Activated T-helper 17 cell treated with anti-CD3 and anti-CD28 coated beads, Interleukin-2, amount 50 U/mL, for 72 hours (primary cell): ENCODE measurements at regions not wholly inside any gene's neighbourhood (a gene's known extent, or its start where the extent isn't known, plus 50 kb on each side); places are given as distances from the start of the nearest gene placed in this dataset.

ENCODE experiments used
- ATAC-seq: fragments of 150-1000 bp; cut with Tn5 transposase; replicated peaks from 2 replicates; pipeline ENCODE4 v1.10.0; 2021; ENCODE audit warnings: mild to moderate bottlenecking, moderate library complexity
- H3K27ac Mint-ChIP-seq: one replicate; pipeline ENCODE4 v1.8.0; 2022; ENCODE audit warnings: mixed read lengths
- H3K27me3 Mint-ChIP-seq: one replicate; pipeline ENCODE4 v1.8.0; 2022; ENCODE audit warnings: mixed read lengths
- H3K36me3 Mint-ChIP-seq: one replicate; pipeline ENCODE4 v1.8.0; 2022; ENCODE audit warnings: low read depth, mild to moderate bottlenecking, mixed read lengths
- H3K4me1 Mint-ChIP-seq: one replicate; pipeline ENCODE4 v1.8.0; 2022; ENCODE audit warnings: mixed read lengths
- H3K4me3 Mint-ChIP-seq: one replicate; pipeline ENCODE4 v1.8.0; 2022; ENCODE audit warnings: mild to moderate bottlenecking, mixed read lengths
- H3K9me3 Mint-ChIP-seq: one replicate; pipeline ENCODE4 v1.8.0; 2022; ENCODE audit warnings: mixed read lengths

DNA sequence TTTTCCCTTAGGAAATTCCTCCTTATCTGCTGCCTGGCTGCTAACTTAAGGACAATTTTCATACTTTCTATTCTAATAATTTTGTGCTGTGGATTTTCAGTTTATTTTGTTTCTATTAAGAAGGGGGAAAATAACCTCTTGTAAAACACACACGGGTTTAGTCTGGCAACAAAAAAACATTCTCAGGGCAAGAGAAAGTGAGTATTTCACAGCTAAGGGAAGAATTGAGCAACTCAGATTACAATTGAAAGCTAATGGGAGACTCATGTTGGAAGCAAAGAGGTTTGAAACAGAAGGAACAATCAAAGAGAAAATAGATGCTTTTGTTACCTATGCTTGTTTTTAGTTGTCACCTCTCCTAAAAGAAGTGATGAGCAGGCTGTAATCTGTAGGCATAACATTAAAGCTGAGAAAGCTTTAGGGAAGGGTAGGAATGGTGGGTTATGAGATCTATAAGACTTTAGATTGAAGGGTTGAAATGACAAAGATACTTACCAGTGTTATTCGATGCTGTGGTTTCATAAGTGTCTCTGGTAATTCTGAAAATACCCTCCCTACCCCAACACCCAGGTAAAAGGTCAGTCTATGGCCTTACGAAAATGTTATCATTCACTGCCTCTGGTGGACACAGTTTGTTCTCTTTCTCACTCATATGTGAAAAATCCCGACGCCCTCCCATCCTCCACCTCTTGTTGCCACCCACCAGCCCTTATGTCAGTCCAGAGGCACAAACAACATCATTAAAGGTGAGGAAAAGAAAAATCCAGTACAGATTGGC is 510.9 kb downstream of the TXNL1 start:
- Mint-ChIP-seq H3K36me3 (no peaks in the 10 kb centered on the region), H3K27me3 (peaks cover 5% of the 10 kb centered on the region), H3K27ac (no peak overlapping the region), H3K4me1 (no peaks in the 10 kb centered on the region), H3K4me3 (no peak overlapping the region), H3K9me3 (peaks cover 25% of the 10 kb centered on the region)
- no peak for ATAC-seq

DNA sequence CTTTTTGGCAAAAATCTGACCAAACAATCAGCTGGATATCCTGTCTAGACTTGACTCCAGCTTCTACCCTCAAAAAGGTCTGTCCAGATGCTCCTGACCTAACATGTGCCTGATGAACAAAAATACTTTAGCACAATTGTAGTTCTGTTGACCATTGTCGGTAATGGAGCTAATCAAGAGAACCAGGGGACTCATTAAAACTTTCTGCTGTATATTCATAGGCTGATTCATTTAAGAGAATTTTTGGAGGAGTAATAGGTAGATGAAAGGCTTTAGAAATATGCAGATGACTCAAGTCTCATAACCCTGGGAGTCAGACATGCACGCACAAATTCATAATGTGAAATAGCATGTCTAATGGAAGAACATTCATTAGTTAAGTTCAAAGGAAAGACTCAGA is 514.2 kb downstream of the TXNL1 start:
- no peaks in the 10 kb centered on the region for H3K4me1 Mint-ChIP-seq
- no peak for ATAC-seq

DNA sequence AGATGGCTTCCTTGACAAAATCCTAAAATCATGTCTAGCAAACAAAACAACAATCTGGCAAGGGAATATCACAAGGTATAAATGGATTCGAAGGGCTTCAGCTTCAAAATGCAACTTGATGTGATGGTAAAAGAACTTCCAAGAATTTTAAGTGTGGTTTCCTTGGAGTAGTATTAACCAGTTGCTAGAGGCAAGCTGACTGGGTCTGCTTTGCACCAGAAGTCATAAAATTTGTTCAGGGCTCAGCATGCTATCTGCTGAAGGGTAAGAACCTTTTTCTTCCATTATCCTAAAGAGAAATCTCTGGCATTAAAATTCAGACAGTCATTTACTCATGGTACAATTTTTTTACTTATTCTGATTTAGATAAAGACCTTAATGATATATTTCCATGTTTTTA is 516.7 kb downstream of the TXNL1 start:
- no peak for ATAC-seq

More for the DNA sequence above, 514.2 kb downstream of the TXNL1 start:
- Mint-ChIP-seq H3K4me3 (no peak overlapping the region), H3K36me3 (no peaks in the 10 kb centered on the region), H3K9me3 (peaks cover 17% of the 10 kb centered on the region), H3K27ac (no peak overlapping the region), H3K27me3 (peaks cover 5% of the 10 kb centered on the region)

DNA sequence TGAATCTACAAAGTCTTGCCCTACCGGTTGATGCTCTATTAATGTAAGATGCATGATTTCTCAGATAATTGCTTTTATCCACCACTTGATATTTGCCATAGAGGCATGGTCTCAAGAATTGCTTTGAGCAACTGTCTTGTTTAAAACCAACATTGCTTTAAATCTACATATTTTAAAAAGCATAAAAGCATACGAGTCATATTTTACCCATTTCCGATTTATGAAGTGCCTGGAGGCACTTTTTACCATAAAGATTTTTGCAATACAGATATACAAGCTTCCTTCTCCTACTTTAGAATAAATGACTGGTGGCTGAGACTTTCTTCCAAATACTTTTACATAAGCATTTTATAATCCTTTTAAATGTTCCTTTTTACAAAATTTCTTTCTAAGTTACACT is 517.6 kb downstream of the TXNL1 start:
- H3K4me1 Mint-ChIP-seq: no peaks in the 10 kb centered on the region
- no peaks in the 10 kb centered on the region for H3K36me3 Mint-ChIP-seq
- no peak overlapping the region for H3K4me3 Mint-ChIP-seq
- H3K27ac Mint-ChIP-seq: no peak overlapping the region
- ATAC-seq: no peak
- no peaks in the 10 kb centered on the region for H3K27me3 Mint-ChIP-seq
- peaks cover 7% of the 10 kb centered on the region for H3K9me3 Mint-ChIP-seq

More for the DNA sequence above, 516.7 kb downstream of the TXNL1 start:
- Mint-ChIP-seq H3K27me3 (peaks cover 4% of the 10 kb centered on the region), H3K27ac (no peak overlapping the region), H3K36me3 (no peaks in the 10 kb centered on the region), H3K4me3 (no peak overlapping the region), H3K9me3 (peaks cover 11% of the 10 kb centered on the region), H3K4me1 (no peaks in the 10 kb centered on the region)

DNA sequence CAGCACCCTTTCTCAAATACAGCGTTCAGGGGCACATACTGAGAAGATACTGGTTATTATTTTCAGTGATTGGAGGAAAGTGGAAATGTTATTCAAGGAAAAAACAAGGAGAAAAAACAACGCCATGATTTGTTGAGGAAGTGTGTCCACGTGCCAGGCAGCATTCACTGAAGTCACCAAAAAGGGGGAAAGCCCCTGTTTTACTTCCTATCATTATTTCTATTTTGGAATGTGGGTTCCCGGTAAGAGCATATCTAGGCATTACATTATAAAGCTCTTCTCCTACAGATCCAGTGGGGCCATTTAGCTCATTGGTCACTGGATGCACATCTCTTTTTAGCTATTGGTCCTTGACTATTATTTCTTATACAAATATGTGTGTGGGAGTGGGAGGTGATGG is 518.7 kb downstream of the TXNL1 start:
- H3K27me3 Mint-ChIP-seq: no peaks in the 10 kb centered on the region
- no peaks in the 10 kb centered on the region for H3K36me3 Mint-ChIP-seq
- no peaks in the 10 kb centered on the region for H3K4me1 Mint-ChIP-seq
- H3K27ac Mint-ChIP-seq: no peak overlapping the region
- H3K9me3 Mint-ChIP-seq: peaks cover 4% of the 10 kb centered on the region
- no peak for ATAC-seq
- H3K4me3 Mint-ChIP-seq: no peak overlapping the region

DNA sequence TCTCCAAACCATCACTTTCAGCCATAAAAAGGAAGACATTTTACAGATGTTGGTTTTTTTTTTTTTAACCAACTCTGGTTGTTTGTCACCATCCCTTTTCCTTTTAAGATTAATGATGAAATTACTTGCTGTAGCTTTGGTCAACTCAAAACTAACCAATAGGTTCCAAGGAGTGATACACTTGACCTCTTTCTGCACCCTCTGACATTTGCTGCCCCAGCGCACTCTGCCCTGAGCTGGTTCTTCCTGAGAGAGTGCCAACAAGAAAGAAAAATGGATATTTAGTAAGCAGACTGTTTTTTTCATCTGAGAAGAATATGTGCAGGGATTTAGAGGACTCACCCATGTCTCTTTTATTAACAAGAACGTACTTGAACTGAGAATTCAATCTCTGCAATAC is 520.0 kb downstream of the TXNL1 start:
- Mint-ChIP-seq H3K4me3 (no peak overlapping the region), H3K36me3 (no peaks in the 10 kb centered on the region), H3K27me3 (no peaks in the 10 kb centered on the region), H3K27ac (no peak overlapping the region), H3K4me1 (no peaks in the 10 kb centered on the region), H3K9me3 (peaks cover 9% of the 10 kb centered on the region)
- no peak for ATAC-seq

DNA sequence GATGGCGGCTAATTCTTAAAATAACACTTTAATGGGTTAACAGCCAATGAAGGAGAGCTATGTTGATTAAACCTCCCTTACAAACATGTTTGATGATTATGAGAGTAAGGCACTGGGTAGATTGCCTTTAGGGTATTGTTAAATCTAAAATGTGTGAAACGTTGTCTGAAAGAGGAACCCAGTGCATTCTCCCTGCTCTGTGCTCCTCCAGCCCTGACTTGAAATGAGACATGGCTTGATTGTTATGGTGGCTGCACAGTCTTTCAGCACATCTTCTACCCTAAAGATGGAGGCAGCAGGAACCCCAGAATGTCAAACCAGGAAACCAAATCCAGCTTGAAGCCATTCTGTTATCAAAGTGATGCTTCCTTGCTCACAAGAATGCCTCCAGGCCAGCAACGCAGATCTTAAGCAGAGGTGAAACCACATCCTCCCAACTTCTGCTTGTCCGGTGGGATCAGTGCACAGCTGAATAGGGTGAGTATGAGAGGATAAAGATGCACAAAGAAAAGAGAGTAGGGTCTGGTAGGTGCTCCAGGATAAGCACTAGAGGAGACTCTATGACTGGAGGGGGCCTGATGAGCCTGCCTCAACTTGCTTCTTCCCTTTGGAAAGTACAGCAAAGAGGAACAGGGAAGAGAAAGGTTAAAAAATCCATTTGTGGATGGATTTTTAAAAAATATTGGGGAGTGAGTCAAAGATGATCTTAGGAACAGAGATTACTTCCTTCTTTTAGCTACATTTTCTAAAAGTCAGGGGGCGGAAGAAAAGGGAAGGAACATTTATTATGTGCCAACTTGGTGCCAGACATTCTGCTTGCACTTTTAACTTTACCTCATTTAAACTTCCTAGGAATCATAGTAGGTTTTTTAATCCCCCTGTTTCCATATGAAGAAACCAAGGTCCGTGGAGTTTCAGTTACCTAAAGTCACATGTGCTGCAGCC is 523.0 kb downstream of the TXNL1 start:
- Mint-ChIP-seq H3K27ac (no peak overlapping the region), H3K4me3 (no peak overlapping the region), H3K36me3 (no peaks in the 10 kb centered on the region), H3K27me3 (no peaks in the 10 kb centered on the region), H3K9me3 (peaks cover 17% of the 10 kb centered on the region), H3K4me1 (no peaks in the 10 kb centered on the region)
- no peak for ATAC-seq

DNA sequence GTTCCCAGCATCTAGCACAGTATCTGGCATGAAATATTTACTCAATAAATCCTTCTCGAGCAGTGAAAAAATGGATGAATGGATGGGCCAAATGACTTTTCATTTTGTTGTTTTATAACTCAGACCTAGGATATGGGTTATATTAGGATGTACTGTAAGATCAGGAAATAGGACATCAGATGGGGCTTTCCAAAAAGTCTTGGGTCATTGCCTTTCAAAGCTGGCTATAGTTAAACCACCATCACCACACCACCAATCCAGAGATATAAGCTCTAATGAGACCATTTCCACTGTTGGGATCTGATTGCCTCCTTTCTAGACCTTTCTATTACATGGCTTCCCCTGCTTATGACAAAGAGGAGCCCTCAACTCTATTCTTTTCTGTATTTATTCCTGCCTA is 525.0 kb upstream of the TCF4 start:
- Mint-ChIP-seq H3K27me3 (no peaks in the 10 kb centered on the region), H3K27ac (no peak overlapping the region), H3K36me3 (no peaks in the 10 kb centered on the region), H3K9me3 (peaks cover 26% of the 10 kb centered on the region), H3K4me1 (no peaks in the 10 kb centered on the region), H3K4me3 (no peak overlapping the region)
- no peak for ATAC-seq

DNA sequence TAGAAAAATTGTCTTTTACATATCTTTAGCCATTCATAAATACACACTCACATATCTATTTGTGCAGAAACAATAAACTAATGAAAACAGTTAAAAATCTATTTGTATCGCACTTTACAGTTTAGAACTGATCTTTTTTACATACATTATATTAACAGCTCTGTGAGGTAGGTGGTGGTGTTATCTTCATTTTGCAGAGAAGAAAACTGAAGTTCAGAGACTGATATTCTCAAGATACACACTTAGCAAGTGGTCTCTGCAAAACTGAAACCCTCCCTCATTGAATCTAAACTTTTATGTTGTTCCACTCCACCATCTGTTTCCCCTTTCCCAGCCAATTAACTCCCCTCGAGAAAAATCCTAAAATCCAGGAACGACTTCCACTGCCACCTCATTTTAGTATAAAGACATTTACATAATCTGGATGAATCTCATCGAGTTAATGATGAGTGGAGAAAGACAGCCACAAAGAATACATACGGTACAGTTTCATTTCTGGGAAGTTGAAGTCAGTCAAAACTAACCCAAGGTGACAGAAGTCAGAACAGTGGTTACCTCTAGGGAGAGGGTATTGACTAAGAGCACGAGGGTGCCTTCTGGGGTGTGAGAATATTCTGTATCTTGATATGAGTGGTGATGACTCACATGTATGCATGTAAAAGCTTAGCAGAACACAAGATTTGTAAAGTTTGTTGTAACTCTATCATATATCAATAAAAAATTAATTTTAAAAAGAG is 524.2 kb upstream of the TCF4 start:
- Mint-ChIP-seq H3K4me1 (no peaks in the 10 kb centered on the region), H3K27ac (no peak overlapping the region), H3K4me3 (no peak overlapping the region), H3K27me3 (no peaks in the 10 kb centered on the region), H3K9me3 (peaks cover 26% of the 10 kb centered on the region), H3K36me3 (no peaks in the 10 kb centered on the region)
- ATAC-seq: peak; percentile 72

DNA sequence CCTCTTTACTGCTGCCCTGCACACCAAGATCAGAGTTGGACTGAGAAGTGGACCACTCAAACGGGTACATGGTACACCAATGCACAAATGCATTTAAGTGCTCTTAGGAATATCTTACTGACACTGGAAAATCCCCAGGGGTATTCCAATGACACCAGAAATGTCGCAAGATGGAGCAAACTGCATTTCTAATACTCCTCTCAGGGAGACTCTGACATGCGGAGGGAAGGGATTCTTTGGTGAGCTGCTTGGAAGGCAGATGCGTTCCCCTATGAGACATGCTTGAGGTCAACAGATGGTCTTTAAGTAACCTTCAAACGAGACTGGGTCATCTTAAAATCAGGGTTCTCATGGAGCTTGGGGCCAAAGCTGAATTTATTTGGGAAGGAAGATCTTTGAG is 521.8 kb upstream of the TCF4 start:
- no peak for ATAC-seq
- Mint-ChIP-seq H3K36me3 (no peaks in the 10 kb centered on the region), H3K4me3 (no peak overlapping the region), H3K4me1 (no peaks in the 10 kb centered on the region), H3K27me3 (no peaks in the 10 kb centered on the region), H3K27ac (no peak overlapping the region), H3K9me3 (peaks cover 26% of the 10 kb centered on the region)

DNA sequence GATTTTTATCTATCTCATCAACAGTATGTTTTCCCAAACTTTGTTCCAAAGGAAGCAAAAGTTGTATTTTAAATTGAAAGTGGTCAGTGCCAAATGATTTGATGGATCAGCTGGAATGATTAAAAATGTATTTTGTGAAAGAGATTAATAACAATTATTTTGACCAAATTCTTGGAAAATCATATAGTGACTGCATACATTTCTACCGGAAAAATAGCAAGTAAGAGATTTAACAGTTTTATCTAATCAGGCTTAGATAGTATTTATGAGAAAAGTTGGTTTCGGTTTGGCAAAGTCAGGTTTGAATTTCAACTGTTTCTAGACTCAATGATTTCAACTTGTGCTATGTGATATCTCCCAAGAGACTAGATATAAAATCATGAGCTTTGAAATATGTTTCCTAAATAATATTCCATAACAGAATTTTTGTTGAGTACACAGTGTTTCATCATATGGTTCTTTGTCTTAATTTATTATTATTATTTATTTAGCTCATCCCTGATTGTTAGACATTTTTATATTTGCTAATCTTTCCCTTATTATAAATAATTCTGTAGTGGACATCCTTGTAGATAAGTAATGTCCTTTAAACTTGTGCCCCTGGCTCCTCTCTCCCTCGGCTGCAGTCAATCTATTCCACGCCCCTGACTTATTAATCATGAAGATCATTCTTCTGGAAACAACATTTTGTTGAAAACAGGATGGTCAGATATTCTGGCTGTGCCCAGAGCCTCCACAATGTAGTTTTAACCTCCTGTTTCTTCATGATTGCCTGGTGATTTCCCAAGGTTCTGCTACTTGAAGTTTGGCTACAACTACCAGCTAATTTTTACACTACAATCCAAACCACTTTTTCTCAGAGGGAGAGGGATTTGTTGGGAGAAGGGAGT is 520.7 kb upstream of the TCF4 start:
- ATAC-seq: no peak
- peaks cover 29% of the 10 kb centered on the region for H3K9me3 Mint-ChIP-seq

DNA sequence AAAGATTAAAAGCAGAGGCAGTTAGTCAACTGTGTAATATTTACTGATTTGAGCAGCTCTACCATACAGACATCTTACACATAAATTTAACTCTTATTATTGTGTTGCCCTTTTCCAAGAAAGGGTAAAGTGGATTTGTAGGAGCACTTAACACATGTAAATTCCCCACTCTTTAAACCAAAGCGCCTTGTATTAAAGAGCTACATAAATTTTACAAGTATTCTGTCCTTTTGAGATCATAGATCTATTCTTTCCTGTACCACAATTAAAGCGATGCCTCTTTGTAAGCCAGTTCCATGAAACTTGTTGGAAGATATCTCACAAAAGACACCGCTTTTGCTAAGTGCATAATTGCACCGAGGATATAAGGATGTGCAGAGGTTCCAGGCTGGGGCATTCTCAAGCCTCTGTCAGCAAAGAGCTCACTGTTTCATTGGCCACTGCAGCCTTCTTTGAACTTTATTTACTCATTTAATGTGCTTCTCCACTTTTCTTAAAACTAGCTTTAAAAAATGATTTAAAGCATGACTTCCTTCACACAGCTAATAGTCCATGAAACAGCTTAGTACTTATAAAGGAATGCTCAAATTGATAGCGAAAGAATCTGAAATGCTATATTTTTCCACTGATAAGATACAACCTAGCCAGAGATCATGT is 520.0 kb upstream of the TCF4 start:
- Mint-ChIP-seq H3K4me1 (no peaks in the 10 kb centered on the region), H3K27me3 (no peaks in the 10 kb centered on the region), H3K36me3 (no peaks in the 10 kb centered on the region), H3K4me3 (no peak overlapping the region), H3K9me3 (peaks cover 36% of the 10 kb centered on the region), H3K27ac (no peak overlapping the region)
- ATAC-seq: no peak

More for the DNA sequence above, 520.7 kb upstream of the TCF4 start:
- no peaks in the 10 kb centered on the region for H3K4me1 Mint-ChIP-seq
- no peak overlapping the region for H3K4me3 Mint-ChIP-seq
- no peaks in the 10 kb centered on the region for H3K27me3 Mint-ChIP-seq
- H3K27ac Mint-ChIP-seq: no peak overlapping the region
- no peaks in the 10 kb centered on the region for H3K36me3 Mint-ChIP-seq

DNA sequence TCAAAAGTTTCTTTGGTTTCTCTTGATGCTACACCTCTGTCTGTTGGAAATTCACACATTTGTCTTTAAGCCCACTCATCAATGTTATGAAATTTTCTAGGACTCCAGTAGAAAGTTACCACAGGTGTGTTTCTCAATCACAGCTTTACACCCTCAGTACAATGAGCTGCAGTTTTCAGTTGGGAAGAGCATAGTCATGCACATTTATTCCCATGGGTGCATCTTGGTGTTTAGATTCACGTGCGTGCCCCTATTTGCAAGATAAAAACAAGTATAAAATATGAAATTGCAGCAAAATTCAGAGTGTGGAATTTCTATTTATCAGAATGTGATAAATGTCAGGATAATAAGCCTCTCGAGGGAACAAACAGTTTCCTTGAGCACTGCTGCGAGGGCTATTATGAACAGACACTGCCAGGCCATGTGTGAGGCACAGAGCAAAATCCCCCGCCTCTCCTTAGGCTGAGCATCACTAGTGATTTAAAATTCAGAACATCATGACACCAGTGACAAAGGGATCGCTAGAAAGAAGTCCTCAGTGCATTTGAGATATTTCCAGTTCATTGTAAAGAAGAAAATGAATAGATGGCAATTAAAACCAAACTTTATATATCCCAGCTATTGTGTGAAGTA is 512.2 kb upstream of the TCF4 start:
- ATAC-seq: no peak
- H3K36me3 Mint-ChIP-seq: no peaks in the 10 kb centered on the region

More for the DNA sequence above, 512.2 kb upstream of the TCF4 start:
- Mint-ChIP-seq H3K4me1 (no peaks in the 10 kb centered on the region), H3K4me3 (no peak overlapping the region), H3K27ac (no peak overlapping the region), H3K9me3 (peaks cover 23% of the 10 kb centered on the region), H3K27me3 (no peaks in the 10 kb centered on the region)
